HG02884 (cell line): ENCODE measurements at regions not wholly inside any gene's neighbourhood (a gene's known extent, or its start where the extent isn't known, plus 50 kb on each side); places are given as distances from the start of the nearest gene placed in this dataset.

Experiments
- ATAC-seq: cut with Tn5 transposase; IDR thresholded peaks from one replicate; pipeline ENCODE4 v1.9.1; 2021; ENCODE audit warnings: mild to moderate bottlenecking, moderate library complexity; ENCODE audit not compliant: unreplicated experiment

DNA sequence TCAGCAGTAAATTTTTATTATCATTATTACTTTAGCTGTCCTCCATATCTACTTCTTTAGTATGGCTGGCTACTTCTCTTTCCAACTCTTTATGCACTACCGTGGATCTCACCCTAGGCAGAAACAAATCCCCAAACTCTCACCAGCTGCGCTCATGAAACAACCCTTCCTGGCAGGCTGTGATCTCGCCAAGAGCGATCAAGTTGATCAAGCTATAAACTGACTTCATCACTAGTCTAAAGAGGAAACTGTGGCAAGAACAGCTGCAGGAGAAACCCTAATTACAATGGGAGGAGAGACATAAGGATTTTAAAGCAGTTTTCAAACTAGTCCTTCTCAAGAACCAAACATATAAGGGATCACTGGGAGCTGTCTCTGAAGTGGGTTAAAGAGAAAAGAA is 160.5 kb upstream of the PRSS58 start:
- ATAC-seq, result no peak

GRCh38 chr7:142414915-142415314 is 157.1 kb upstream of the PRSS58 start:
- no peak for ATAC-seq

DNA sequence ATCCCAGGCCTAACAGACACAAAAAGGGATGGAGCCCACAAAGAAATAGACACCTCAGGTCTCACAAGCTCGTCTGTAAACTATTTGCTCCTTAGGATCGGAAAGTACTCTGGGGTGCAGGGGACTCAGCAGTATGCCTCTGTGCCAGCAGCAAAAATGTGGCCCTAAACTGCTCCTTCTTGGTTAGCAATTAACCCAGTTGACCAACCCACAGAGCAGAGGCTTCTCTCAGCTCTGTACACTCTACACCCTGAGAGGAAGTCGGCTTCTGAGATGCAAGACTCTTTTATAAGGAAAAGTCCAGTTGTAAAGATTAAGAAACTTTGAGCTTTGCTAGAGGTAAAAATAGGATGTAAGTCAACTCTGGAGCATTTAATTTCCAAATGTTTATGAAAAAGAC is 156.3 kb upstream of the PRSS58 start:
- no peak for ATAC-seq

DNA sequence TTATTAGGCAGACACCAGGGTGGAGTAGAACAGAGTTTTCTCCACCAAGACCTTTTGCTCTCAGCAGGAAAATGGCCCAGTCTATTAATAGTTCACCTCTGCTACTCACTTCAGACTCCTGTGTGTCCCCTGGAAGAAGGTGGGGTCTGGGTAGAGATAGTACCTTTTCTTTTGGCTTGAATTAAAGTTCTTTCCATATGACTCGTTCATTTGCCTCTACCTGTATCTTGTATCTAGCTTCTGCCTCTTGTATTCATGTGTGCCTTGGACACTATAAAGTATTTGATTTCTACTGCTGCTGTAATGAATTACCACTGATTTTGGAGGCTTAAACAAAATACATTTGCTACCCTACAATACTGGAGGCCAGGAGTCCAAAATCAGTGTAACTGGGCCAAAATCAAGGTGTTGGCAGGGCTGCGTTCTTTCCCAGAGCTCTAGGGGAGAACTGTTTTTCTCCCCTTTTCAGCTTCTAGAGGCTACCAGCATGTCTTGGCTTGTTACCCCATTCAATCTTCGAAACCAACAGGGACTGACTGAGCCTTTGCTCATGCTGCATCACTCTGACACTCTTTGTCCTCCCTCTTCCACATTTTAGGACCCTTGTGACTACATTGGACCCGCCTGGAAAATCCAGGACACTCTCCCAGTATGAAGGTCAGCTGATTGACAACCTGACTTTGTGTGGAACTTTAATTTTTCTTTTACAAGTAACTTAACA is 155.6 kb upstream of the PRSS58 start:
- ATAC-seq, result no peak

DNA sequence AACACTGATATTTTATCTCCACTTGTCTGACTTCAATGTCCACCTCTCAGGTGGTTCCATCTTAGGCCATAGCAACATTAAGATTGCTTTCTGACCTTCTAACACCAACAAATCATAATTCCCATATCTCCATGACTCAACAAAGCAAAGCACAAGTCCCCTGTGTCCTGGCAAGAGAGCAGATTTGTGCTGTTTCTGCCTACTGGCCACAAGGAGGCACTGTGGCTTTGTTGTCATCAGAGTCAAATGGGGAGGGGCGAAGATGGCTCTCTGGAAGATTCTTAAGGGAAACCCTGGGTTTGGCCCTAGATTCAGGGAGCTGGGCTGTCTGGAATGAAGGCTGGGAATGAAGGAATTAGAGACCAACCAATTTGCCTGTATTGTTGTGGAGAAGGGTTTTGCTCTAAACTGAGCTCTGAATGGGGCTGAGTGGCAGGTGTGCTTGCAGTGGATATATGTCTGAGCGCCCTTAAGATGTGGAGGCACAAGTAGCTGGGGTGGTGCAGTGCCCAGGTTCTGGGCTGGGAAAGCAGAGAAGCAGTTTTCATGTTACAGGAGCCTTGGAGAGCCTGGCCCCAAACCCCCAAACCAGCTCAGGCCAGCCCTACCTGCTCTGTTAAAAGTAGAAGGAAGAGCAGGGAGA is 154.8 kb upstream of the PRSS58 start:
- peak; percentile 89 for ATAC-seq

DNA sequence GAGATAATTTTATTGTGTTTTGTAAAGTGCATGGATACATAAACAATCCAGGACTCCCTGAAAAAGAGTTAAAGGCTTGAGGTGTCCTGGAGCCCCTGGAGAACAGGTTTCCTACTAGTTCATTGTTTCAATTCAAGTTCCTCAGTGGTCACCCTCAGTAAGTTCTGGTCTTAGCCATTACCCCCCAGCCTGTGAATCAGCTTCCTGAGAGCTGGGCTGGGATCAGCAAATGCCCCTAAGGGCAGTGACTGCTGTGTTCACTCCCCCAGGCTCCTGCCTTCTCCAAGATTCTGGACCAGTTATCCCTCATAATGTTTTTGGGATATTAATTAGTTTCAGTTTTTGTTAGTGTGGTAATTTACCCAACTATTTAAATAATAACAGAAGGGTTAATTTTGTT is 151.6 kb upstream of the PRSS58 start:
- no peak for ATAC-seq

- no peak for ATAC-seq
These were observed 150.9 kb upstream of the PRSS58 start for GRCh38 chr7:142408794-142409193.

GRCh38 chr7:142407939-142408570 is 150.2 kb upstream of the PRSS58 start:
- no peak for ATAC-seq

DNA sequence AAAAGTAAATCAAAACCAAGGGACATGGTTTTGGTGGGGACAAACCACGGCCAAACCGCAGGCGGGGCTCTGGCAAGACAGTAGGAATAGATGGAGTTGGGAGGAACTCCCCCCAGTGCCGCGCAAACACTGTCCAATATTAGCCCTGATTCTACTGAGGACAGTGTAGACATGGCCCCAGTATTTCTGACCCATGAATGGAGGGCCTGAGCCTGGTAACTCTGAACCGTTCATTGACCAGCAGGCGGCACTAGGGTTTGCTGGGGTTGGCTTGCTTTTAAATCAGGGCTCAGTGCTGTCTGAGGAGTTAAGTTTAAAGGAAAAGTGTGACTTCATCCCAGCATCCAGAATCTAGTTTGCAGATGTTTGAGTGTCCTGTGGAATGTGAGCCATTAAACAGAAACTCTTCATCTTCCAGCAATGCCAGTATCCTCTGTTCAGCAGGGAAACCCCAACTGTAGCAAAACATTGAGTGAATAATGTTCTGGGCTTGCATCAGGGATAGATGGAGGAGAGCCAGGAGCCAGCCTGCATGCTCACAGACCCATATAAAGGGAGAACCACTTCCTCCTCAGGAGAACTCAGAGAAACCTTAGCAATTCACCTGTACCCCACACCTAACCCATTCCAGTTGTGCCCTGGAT is 147.4 kb upstream of the PRSS58 start:
- no peak for ATAC-seq

- ATAC-seq, result no peak
These were observed 144.1 kb upstream of the PRSS58 start for GRCh38 chr7:142401951-142402350.

DNA sequence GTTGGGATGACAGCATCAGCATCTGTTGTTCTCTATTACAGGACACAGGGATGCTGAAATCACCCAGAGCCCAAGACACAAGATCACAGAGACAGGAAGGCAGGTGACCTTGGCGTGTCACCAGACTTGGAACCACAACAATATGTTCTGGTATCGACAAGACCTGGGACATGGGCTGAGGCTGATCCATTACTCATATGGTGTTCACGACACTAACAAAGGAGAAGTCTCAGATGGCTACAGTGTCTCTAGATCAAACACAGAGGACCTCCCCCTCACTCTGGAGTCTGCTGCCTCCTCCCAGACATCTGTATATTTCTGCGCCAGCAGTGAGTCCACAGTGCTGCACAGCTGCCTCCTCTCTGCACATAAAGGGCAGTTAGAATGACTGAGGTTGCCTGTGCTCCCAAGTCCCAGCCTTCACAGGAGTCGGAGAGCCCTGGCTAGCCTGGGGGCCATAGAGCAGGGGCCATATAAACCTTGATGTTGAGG is 142.2 kb upstream of the PRSS58 start:
- ATAC-seq, result no peak

GRCh38 chr7:142391191-142391992 is 133.5 kb upstream of the PRSS58 start:
- ATAC-seq, result no peak

GRCh38 chr7:142389544-142389943 is 131.7 kb upstream of the PRSS58 start:
- ATAC-seq, result no peak

DNA sequence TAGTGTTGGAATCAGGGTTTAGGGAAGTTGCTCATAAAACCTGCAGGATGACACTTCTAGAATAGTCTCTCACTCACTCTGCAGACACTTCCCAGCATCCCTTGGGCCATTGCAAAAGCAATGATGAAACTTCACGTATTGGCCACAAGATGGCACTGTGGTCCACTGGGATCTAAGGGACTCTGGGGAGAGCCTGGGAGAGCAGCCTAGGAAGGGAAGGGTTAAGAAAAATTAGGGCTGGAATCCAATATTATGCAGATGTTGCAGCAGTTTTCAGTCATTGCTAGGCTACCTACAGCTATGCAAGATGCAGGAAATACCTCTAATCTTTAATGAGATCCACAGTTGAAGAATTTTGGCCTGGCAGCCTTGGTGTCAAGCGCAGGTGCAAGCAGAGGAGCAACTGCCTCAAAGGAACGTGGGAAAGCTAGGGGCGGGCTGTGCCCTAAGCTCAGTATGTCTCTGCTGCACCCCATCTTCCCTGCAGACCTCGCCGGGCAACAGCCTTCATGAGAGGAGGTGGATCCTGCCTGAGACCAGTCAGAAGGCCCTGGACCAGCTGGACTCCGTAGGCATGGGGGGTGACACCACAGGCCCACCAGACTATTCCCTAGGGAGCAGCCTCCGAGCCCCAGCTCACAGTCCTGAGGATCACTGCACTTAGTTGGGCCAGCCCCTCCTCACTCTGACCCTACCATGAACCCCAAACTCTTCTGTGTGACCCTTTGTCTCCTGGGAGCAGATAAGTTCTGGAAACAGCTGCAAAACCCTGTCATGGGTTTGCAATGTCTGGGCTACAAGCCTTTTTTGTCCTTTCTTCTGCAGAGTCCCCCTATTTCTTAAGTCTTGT is 127.9 kb upstream of the PRSS58 start:
- peak; percentile 73 for ATAC-seq

DNA sequence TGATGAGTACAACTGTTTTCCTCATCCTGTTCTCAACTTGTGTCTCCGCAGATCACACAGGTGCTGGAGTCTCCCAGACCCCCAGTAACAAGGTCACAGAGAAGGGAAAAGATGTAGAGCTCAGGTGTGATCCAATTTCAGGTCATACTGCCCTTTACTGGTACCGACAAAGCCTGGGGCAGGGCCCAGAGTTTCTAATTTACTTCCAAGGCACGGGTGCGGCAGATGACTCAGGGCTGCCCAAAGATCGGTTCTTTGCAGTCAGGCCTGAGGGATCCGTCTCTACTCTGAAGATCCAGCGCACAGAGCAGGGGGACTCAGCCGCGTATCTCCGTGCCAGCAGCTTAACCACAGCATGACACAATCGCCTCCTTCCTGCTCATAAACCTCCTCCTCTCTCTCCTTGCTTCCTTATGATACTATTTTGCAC is 126.7 kb upstream of the PRSS58 start:
- ATAC-seq, result peak; percentile 44

- ATAC-seq, result peak; percentile 47
These were observed 126.1 kb upstream of the PRSS58 start for GRCh38 chr7:142383841-142384492.

- no peak for ATAC-seq
These were observed 124.0 kb upstream of the PRSS58 start for GRCh38 chr7:142381727-142382390.

- no peak for ATAC-seq
These were observed 122.2 kb upstream of the PRSS58 start for GRCh38 chr7:142380069-142380468.
